WTC11 (cell line): ENCODE measurements at regions not wholly inside any gene's neighbourhood (a gene's known extent, or its start where the extent isn't known, plus 50 kb on each side); places are given as distances from the start of the nearest gene placed in this dataset.

Source experiments
- ATF1 ChIP-seq: sonication (generic); formaldehyde crosslinking; IDR thresholded peaks from 2 replicates; pipeline ENCODE4 v1.8.1; 2023; ENCODE audit warnings: mild to moderate bottlenecking, moderate library complexity, missing genetic modification reagents
- CREB1 ChIP-seq: sonication (generic); formaldehyde crosslinking; IDR thresholded peaks from 2 replicates; pipeline ENCODE4 v1.8.0; 2023; ENCODE audit warnings: mild to moderate bottlenecking, missing genetic modification reagents
- CTCF ChIP-seq: fragments of 200-600 bp; IDR thresholded peaks from 2 replicates; pipeline ENCODE4 v1.8.0; 2022; ENCODE audit warnings: antibody characterized with exemption
- FOXP1 ChIP-seq: sonication (generic); formaldehyde crosslinking; IDR thresholded peaks from 2 replicates; pipeline ENCODE4 v1.8.0; 2022; ENCODE audit warnings: missing genetic modification reagents, mild to moderate bottlenecking, moderate library complexity, borderline replicate concordance
- FOXP4 ChIP-seq: sonication (generic); formaldehyde crosslinking; IDR thresholded peaks from 2 replicates; pipeline ENCODE4 v1.8.0; 2022; ENCODE audit warnings: mild to moderate bottlenecking, missing genetic modification reagents
- NFATC4 ChIP-seq: fragments of 250-450 bp; sonication (Bioruptor Pico); IDR thresholded peaks from 2 replicates; pipeline ENCODE4 v1.9.0; 2021; ENCODE audit warnings: mild to moderate bottlenecking
- RELA ChIP-seq: sonication (generic); formaldehyde crosslinking; IDR thresholded peaks from 2 replicates; pipeline ENCODE4 v1.8.1; 2022; ENCODE audit warnings: missing genetic modification reagents, mild to moderate bottlenecking, borderline replicate concordance
- SP1 ChIP-seq: sonication (generic); formaldehyde crosslinking; conservative IDR thresholded peaks from 2 replicates; pipeline ENCODE4 v1.8.1; 2022; ENCODE audit warnings: missing genetic modification reagents
- ZNF121 ChIP-seq: sonication (generic); formaldehyde crosslinking; IDR thresholded peaks from 2 replicates; pipeline ENCODE4 v1.8.0; 2023; ENCODE audit warnings: missing genetic modification reagents
- ZNF138 ChIP-seq: sonication (generic); formaldehyde crosslinking; conservative IDR thresholded peaks from 2 replicates; pipeline ENCODE4 v1.8.1; 2022; ENCODE audit warnings: mild to moderate bottlenecking, moderate library complexity, missing genetic modification reagents
- ZNF263 ChIP-seq: sonication (generic); formaldehyde crosslinking; IDR thresholded peaks from 2 replicates; pipeline ENCODE4 v1.8.1; 2022; ENCODE audit warnings: low read depth, mild to moderate bottlenecking, moderate library complexity, missing genetic modification reagents
- ZNF416 ChIP-seq: fragments of 250-450 bp; sonication (Bioruptor Pico); IDR thresholded peaks from 2 replicates; pipeline ENCODE4 v1.9.0; 2021; ENCODE audit warnings: mild to moderate bottlenecking, inconsistent platforms

- TF ChIP-seq CTCF = no peak
- no peak for TF ChIP-seq ZNF138 (CRISPR knock-in tag)
- no peak for TF ChIP-seq CREB1 (CRISPR knock-in tag)
- no peak for TF ChIP-seq ZNF416 (CRISPR knock-in tag)
- TF ChIP-seq SP1 (CRISPR knock-in tag) = no peak
- TF ChIP-seq FOXP4 (CRISPR knock-in tag) = no peak
- TF ChIP-seq ATF1 (CRISPR knock-in tag) = no peak
- TF ChIP-seq ZNF121 = no peak
- no peak for TF ChIP-seq RELA
- TF ChIP-seq ZNF263 (CRISPR knock-in tag) = no peak
- no peak for TF ChIP-seq FOXP1 (CRISPR knock-in tag)
- TF ChIP-seq NFATC4 (CRISPR knock-in tag) = no peak
Observed at GRCh38 chr17:65395924-65396323, 165.5 kb downstream of the AXIN2 start.
